HL-60 (cell line): ENCODE measurements at regions not wholly inside any gene's neighbourhood (a gene's known extent, or its start where the extent isn't known, plus 50 kb on each side); places are given as distances from the start of the nearest gene placed in this dataset.

Experiments used
- DNase-seq, 2 experiments: peaks; one replicate each; pipeline ENCODE4 v3.0.0-alpha.2; 2010 to 2020; ENCODE audit warnings: low read depth in 1 of 2, low spot score in 1 of 2
- H3K27ac ChIP-seq: fragments of 250-450 bp; sonication (Bioruptor Pico); replicated peaks from 2 replicates; pipeline ENCODE4 v1.5.1; 2020; ENCODE audit warnings: mild to moderate bottlenecking, moderate library complexity
- H3K27me3 ChIP-seq: fragments of 250-450 bp; sonication (Bioruptor Pico); 2 replicates; pipeline ENCODE4 v1.5.1; 2021; ENCODE audit warnings: mild to moderate bottlenecking, moderate library complexity; ENCODE audit not compliant: insufficient read depth, poor library complexity, severe bottlenecking
- H3K4me3 ChIP-seq: replicated peaks from 2 replicates; pipeline ENCODE4 v1.5.1; 2011; ENCODE audit warnings: mild to moderate bottlenecking, control low read depth, low read length; ENCODE audit not compliant: insufficient read depth
- CTCF ChIP-seq: IDR thresholded peaks from one replicate; pipeline ENCODE4 v1.5.1; 2011; ENCODE audit warnings: low read length, control low read depth, inconsistent platforms; ENCODE audit not compliant: insufficient read depth
- GABPA ChIP-seq: IDR thresholded peaks from 2 replicates; pipeline ENCODE4 v1.6.1; 2012; ENCODE audit warnings: low read depth
- POLR2AphosphoS5 ChIP-seq: IDR thresholded peaks from 2 replicates; pipeline ENCODE4 v1.6.1; 2012; ENCODE audit warnings: low read depth
- REST ChIP-seq: IDR thresholded peaks from 2 replicates; pipeline ENCODE4 v1.6.1; 2012; ENCODE audit warnings: low read depth; ENCODE audit not compliant: insufficient replicate concordance
- SPI1 ChIP-seq: IDR thresholded peaks from 2 replicates; pipeline ENCODE4 v1.6.1; 2012; ENCODE audit warnings: low read depth, mild to moderate bottlenecking, borderline replicate concordance

- no peak overlapping the region for H3K27ac ChIP-seq
- TF ChIP-seq CTCF, result no peak
- no peak for TF ChIP-seq SPI1
- TF ChIP-seq GABPA, result no peak
- no peak for TF ChIP-seq POLR2AphosphoS5
- no peak for TF ChIP-seq REST
- H3K27me3 ChIP-seq, result no peaks in the 10 kb centered on the region
- no peak for DNase-seq
- H3K4me3 ChIP-seq, result no peak overlapping the region
Measured at GRCh38 chr14:23864861-23865260, 88.7 kb upstream of the DHRS4 start.

GRCh38 chr14:23865502-23865901 lies 88.1 kb upstream of the DHRS4 start:
- Histone ChIP-seq H3K27ac (no peak overlapping the region), H3K4me3 (no peak overlapping the region), H3K27me3 (no peaks in the 10 kb centered on the region)
- TF ChIP-seq REST (no peak), GABPA (no peak), CTCF (no peak), SPI1 (no peak), POLR2AphosphoS5 (no peak)
- DNase-seq, result no peak

GRCh38 chr14:23866269-23866668 lies 87.3 kb upstream of the DHRS4 start:
- DNase-seq, result no peak
- no peak for TF ChIP-seq SPI1
- no peak for TF ChIP-seq POLR2AphosphoS5
- TF ChIP-seq CTCF, result no peak
- no peak for TF ChIP-seq REST
- no peak for TF ChIP-seq GABPA
- Histone ChIP-seq H3K4me3 (no peak overlapping the region), H3K27ac (no peak overlapping the region), H3K27me3 (no peaks in the 10 kb centered on the region)
